ENCODE measurements at regions not wholly inside any gene's neighbourhood (a gene's known extent, or its start where the extent isn't known, plus 50 kb on each side); places are given as distances from the start of the nearest gene placed in this dataset.

GRCh38 chr14:97456958-97457357 is 659.8 kb downstream of the VRK1 start:
- TF ChIP-seq CTCF (IDR thresholded peaks at IDR 0.05) (no peak), POLR2A (IDR thresholded peaks at IDR 0.05) (no peak), EP300 (IDR thresholded peaks at IDR 0.05) (no peak)
